CD4-positive, alpha-beta memory T cell (primary cell): ENCODE measurements at regions not wholly inside any gene's neighbourhood (a gene's known extent, or its start where the extent isn't known, plus 50 kb on each side); places are given as distances from the start of the nearest gene placed in this dataset.

Experiments
- CTCF ChIA-PET: fragments of 350-600 bp; sonication (Branson Sonifier 250); formaldehyde crosslinking; loops from one replicate; lab custom pipeline; 2021; ENCODE audit warnings: inconsistent platforms; ENCODE audit not compliant: partially characterized antibody; lab: Charles Lee
- POLR2A ChIA-PET: fragments of 350-600 bp; sonication (Branson Sonifier 250); formaldehyde crosslinking; loops from one replicate; lab custom pipeline; 2021; ENCODE audit not compliant: partially characterized antibody; lab: Charles Lee
- DNase-seq, 5 donors: peaks; one replicate each; pipeline versions ENCODE4 v3.0.0 to v3.0.0-alpha.2; 2020 to 2022; ENCODE audit warnings: mixed read lengths in 1 of 5
- H3K27ac ChIP-seq: one replicate; pipeline ENCODE4 v1.7.0; 2013; ENCODE audit warnings: low read depth, low read length
- H3K27me3 ChIP-seq: 2 replicates; pipeline ENCODE4 v1.7.0; 2013; ENCODE audit warnings: mild to moderate bottlenecking, low read length, moderate library complexity; ENCODE audit not compliant: insufficient read depth
- H3K36me3 ChIP-seq: 2 replicates; pipeline ENCODE4 v1.7.0; 2013; ENCODE audit warnings: mild to moderate bottlenecking, low read length, moderate library complexity; ENCODE audit not compliant: insufficient read depth
- H3K4me1 ChIP-seq: 2 replicates; pipeline ENCODE4 v1.7.0; 2013; ENCODE audit warnings: mild to moderate bottlenecking, low read length, moderate library complexity; ENCODE audit not compliant: insufficient read depth
- H3K4me3 ChIP-seq, 2 donors: one replicate each; pipeline ENCODE4 v1.7.0; 2013; ENCODE audit warnings: low read length in 2 of 2, mild to moderate bottlenecking in 1 of 2
- H3K9me3 ChIP-seq, 2 donors: one replicate each; pipeline ENCODE4 v1.7.0; 2013; ENCODE audit warnings: low read length in 2 of 2, control low read depth in 1 of 2; ENCODE audit not compliant: control insufficient read depth in 1 of 2
- H3K27ac Mint-ChIP-seq, 7 donors: one replicate each; pipeline ENCODE4 v1.8.0; 2020 to 2021; ENCODE audit warnings: mixed read lengths in 7 of 7, mild to moderate bottlenecking in 6 of 7, inconsistent platforms in 3 of 7, moderate library complexity in 3 of 7
- H3K27me3 Mint-ChIP-seq, 2 donors: one replicate each; pipeline ENCODE4 v1.8.0; 2020 to 2021; ENCODE audit warnings: mixed read lengths in 2 of 2
- H3K36me3 Mint-ChIP-seq, 2 donors: one replicate each; pipeline ENCODE4 v1.8.0; 2020 to 2021; ENCODE audit warnings: mixed read lengths in 2 of 2, inconsistent platforms in 1 of 2, mild to moderate bottlenecking in 1 of 2
- H3K4me1 Mint-ChIP-seq, 4 donors: one replicate each; pipeline ENCODE4 v1.8.0; 2020 to 2021; ENCODE audit warnings: mixed read lengths in 4 of 4, mild to moderate bottlenecking in 1 of 4
- H3K4me3 Mint-ChIP-seq, 8 donors: one replicate each; pipeline ENCODE4 v1.8.0; 2020 to 2021; ENCODE audit warnings: mixed read lengths in 8 of 8, mild to moderate bottlenecking in 7 of 8, moderate library complexity in 6 of 8, inconsistent platforms in 3 of 8
- H3K9me3 Mint-ChIP-seq, 8 donors: one replicate each; pipeline ENCODE4 v1.8.0; 2020 to 2021; ENCODE audit warnings: mixed read lengths in 8 of 8, mild to moderate bottlenecking in 5 of 8, inconsistent platforms in 3 of 8, moderate library complexity in 1 of 8
- intact Hi-C: fragments of 100-400 bp; cut with micrococcal nuclease; formaldehyde crosslinking; loops from one replicate; pipeline ENCODE4 v1.15.1; 2023

DNA sequence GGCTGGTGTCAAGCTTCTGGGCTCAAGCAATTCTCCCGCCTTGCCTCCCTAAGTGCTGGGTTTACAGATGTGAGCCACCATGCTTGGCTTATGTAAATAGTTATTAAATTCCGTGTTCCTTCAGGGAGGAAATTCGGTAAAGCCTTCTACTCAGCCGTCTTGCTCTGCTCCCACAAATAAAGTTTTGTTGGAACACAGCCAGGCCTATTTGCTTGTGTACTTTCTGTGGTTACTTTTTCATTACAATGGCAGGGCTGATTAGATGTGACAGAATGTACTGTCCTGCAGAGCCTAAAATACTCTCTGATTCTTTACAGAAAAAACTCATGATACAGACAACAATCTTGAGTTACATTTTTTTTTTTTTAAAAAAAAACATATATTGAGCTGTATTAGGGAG, 68.8 kb upstream of the TACR1 start:
- no peaks in the 10 kb centered on the region for H3K27me3 ChIP-seq
- Mint-ChIP-seq H3K27ac (no peak overlapping the region), H3K9me3 (peaks cover 0 to 23% (median 8%) of the 10 kb centered on the region in 8 donors), H3K4me3 (no peak overlapping the region), H3K4me1 (no peaks in the 10 kb centered on the region), H3K36me3 (no peaks in the 10 kb centered on the region), H3K27me3 (peaks cover 0 to 6% of the 10 kb centered on the region in 2 donors)
- intact Hi-C loops = no loop called here
- H3K36me3 ChIP-seq = no peaks in the 10 kb centered on the region
- no peak overlapping the region for H3K27ac ChIP-seq
- DNase-seq = no peak
- no peak overlapping the region for H3K4me3 ChIP-seq
- ChIA-PET POLR2A (no interaction called here), CTCF (no interaction called here)
- no peaks in the 10 kb centered on the region for H3K9me3 ChIP-seq
- H3K4me1 ChIP-seq = no peaks in the 10 kb centered on the region

DNA sequence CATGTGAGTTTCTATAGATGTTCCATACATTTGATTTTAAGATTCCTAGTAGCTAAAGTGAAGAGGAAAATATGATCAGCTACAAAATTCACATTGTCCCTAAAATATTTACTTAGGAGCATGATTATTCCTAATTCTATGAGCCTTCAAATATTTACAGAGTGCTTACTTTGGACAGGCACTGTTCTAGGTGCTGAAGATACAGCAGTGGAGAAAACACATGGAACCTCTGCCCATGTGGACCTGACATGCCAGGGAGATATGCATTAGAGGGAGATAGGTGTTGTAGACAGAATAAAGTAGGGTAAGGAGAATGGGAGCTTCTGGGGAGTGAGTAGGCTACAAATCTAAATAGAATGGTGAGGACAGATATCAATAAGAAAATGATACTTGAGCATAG, 62.6 kb upstream of the TACR1 start:
- no peaks in the 10 kb centered on the region for H3K4me1 ChIP-seq
- Mint-ChIP-seq H3K9me3 (peaks cover 5 to 65% (median 30%) of the 10 kb centered on the region in 8 donors), H3K4me1 (no peaks in the 10 kb centered on the region), H3K27ac (no peak overlapping the region), H3K36me3 (peaks cover 0 to 6% of the 10 kb centered on the region in 2 donors), H3K4me3 (no peak overlapping the region), H3K27me3 (peaks cover 0 to 3% of the 10 kb centered on the region in 2 donors)
- H3K27me3 ChIP-seq = no peaks in the 10 kb centered on the region
- peaks cover 0 to 3% of the 10 kb centered on the region in 2 donors for H3K9me3 ChIP-seq
- intact Hi-C loops = no loop called here
- CTCF ChIA-PET = no interaction called here
- POLR2A ChIA-PET = no interaction called here
- H3K36me3 ChIP-seq = no peaks in the 10 kb centered on the region
- DNase-seq = no peak
- no peak overlapping the region for H3K4me3 ChIP-seq
- no peak overlapping the region for H3K27ac ChIP-seq

GRCh38 chr2:75260946-75261345, 61.6 kb upstream of the TACR1 start:
- ChIA-PET CTCF (no interaction called here), POLR2A (no interaction called here)
- Histone ChIP-seq H3K4me3 (no peak overlapping the region), H3K4me1 (no peaks in the 10 kb centered on the region), H3K9me3 (peaks cover 0 to 3% of the 10 kb centered on the region in 2 donors), H3K36me3 (no peaks in the 10 kb centered on the region), H3K27ac (no peak overlapping the region), H3K27me3 (no peaks in the 10 kb centered on the region)
- Mint-ChIP-seq H3K36me3 (peaks cover 0 to 6% of the 10 kb centered on the region in 2 donors), H3K4me1 (no peaks in the 10 kb centered on the region), H3K27me3 (peaks cover 0 to 3% of the 10 kb centered on the region in 2 donors), H3K4me3 (no peak overlapping the region), H3K27ac (no peak overlapping the region), H3K9me3 (peaks cover 5 to 66% (median 30%) of the 10 kb centered on the region in 8 donors)
- DNase-seq = no peak
- intact Hi-C loops = no loop called here

GRCh38 chr2:75258620-75259019, 59.3 kb upstream of the TACR1 start:
- no peak for DNase-seq
- H3K27me3 Mint-ChIP-seq = no peaks in the 10 kb centered on the region
- POLR2A ChIA-PET = no interaction called here
- Histone ChIP-seq H3K9me3 (peaks cover 0 to 3% of the 10 kb centered on the region in 2 donors), H3K27ac (no peak overlapping the region), H3K27me3 (no peaks in the 10 kb centered on the region), H3K36me3 (no peaks in the 10 kb centered on the region), H3K4me1 (no peaks in the 10 kb centered on the region), H3K4me3 (no peak overlapping the region)
- intact Hi-C loops = no loop called here
- H3K4me1 Mint-ChIP-seq = no peaks in the 10 kb centered on the region
- no peak overlapping the region for H3K27ac Mint-ChIP-seq
- peaks cover 0 to 6% of the 10 kb centered on the region in 2 donors for H3K36me3 Mint-ChIP-seq
- peaks cover 5 to 50% (median 29%) of the 10 kb centered on the region in 8 donors for H3K9me3 Mint-ChIP-seq
- H3K4me3 Mint-ChIP-seq = no peak overlapping the region
- CTCF ChIA-PET = no interaction called here

DNA sequence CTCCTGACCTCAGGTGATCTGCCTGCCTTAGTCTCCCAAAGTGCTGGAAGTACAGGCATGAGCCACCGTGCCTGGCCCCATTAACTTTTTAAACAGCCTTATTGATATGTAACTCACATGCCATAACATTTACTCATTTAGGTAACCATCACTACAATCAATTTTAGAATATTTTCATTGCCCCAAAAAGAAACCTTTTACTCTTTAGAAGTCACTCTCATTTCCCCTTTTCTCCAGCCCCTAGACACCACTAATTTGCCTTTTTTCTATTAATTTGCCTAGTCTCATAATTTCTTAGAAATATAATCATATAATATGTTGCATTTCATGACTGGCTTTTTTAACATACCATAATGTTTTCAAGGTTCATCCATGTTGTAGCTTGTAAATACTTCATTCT, 57.2 kb upstream of the TACR1 start:
- Mint-ChIP-seq H3K4me1 (no peaks in the 10 kb centered on the region), H3K9me3 (peaks cover 5 to 43% (median 23%) of the 10 kb centered on the region in 8 donors), H3K4me3 (no peak overlapping the region), H3K36me3 (peaks cover 0 to 6% of the 10 kb centered on the region in 2 donors), H3K27ac (no peak overlapping the region), H3K27me3 (peaks cover 0 to under 1% of the 10 kb centered on the region in 2 donors)
- no peaks in the 10 kb centered on the region for H3K36me3 ChIP-seq
- H3K4me1 ChIP-seq = no peaks in the 10 kb centered on the region
- H3K27ac ChIP-seq = no peak overlapping the region
- no peaks in the 10 kb centered on the region for H3K27me3 ChIP-seq
- no peak overlapping the region for H3K4me3 ChIP-seq
- peaks cover 0 to 3% of the 10 kb centered on the region in 2 donors for H3K9me3 ChIP-seq
- CTCF ChIA-PET = no interaction called here
- POLR2A ChIA-PET = no interaction called here
- no peak for DNase-seq
- intact Hi-C loops = no loop called here

- CTCF ChIA-PET = no interaction called here
- peaks cover 5 to 31% (median 14%) of the 10 kb centered on the region in 8 donors for H3K9me3 Mint-ChIP-seq
- H3K36me3 Mint-ChIP-seq = peaks cover 0 to under 1% of the 10 kb centered on the region in 2 donors
- no peak for DNase-seq
- POLR2A ChIA-PET = no interaction called here
- Histone ChIP-seq H3K36me3 (no peaks in the 10 kb centered on the region), H3K27ac (no peak overlapping the region), H3K4me1 (no peaks in the 10 kb centered on the region), H3K9me3 (no peaks in the 10 kb centered on the region), H3K4me3 (no peak overlapping the region), H3K27me3 (no peaks in the 10 kb centered on the region)
- H3K4me1 Mint-ChIP-seq = no peaks in the 10 kb centered on the region
- H3K27me3 Mint-ChIP-seq = peaks cover 1 to 2% of the 10 kb centered on the region in 2 donors
- intact Hi-C loops = no loop called here
- H3K4me3 Mint-ChIP-seq = no peak overlapping the region
- no peak overlapping the region for H3K27ac Mint-ChIP-seq
Observed at GRCh38 chr2:75253526-75253925, 54.2 kb upstream of the TACR1 start.

- H3K4me1 Mint-ChIP-seq = no peaks in the 10 kb centered on the region
- no peaks in the 10 kb centered on the region for H3K36me3 ChIP-seq
- H3K36me3 Mint-ChIP-seq = no peaks in the 10 kb centered on the region
- intact Hi-C loops = no loop called here
- no peak overlapping the region for H3K4me3 ChIP-seq
- no peaks in the 10 kb centered on the region for H3K4me1 ChIP-seq
- no peak overlapping the region for H3K27ac ChIP-seq
- no peaks in the 10 kb centered on the region for H3K9me3 ChIP-seq
- no peaks in the 10 kb centered on the region for H3K27me3 ChIP-seq
- H3K4me3 Mint-ChIP-seq = no peak overlapping the region
- CTCF ChIA-PET = no interaction called here
- peaks cover 0 to 21% (median 4%) of the 10 kb centered on the region in 8 donors for H3K9me3 Mint-ChIP-seq
- peaks cover 1 to 2% of the 10 kb centered on the region in 2 donors for H3K27me3 Mint-ChIP-seq
- no peak for DNase-seq
- H3K27ac Mint-ChIP-seq = no peak overlapping the region
- POLR2A ChIA-PET = no interaction called here
Observed at GRCh38 chr2:75251896-75252295, 52.6 kb upstream of the TACR1 start.
